SU-DHL-6 (cell line): ENCODE measurements at regions not wholly inside any gene's neighbourhood (a gene's known extent, or its start where the extent isn't known, plus 50 kb on each side); places are given as distances from the start of the nearest gene placed in this dataset.

ENCODE experiments used
- CTCF ChIP-seq: fragments of 200-600 bp; sonication (generic); IDR thresholded peaks from one replicate; pipeline ENCODE4 v1.5.1; 2017; ENCODE audit warnings: antibody characterized with exemption, mild to moderate bottlenecking, low read length, moderate library complexity; ENCODE audit not compliant: insufficient read depth, poor library complexity, severe bottlenecking
- EZH2phosphoT487 ChIP-seq: fragments of 200-600 bp; sonication (generic), shearing (Covaris generic); conservative IDR thresholded peaks from 2 replicates; pipeline ENCODE4 v1.6.1; 2018; ENCODE audit warnings: mild to moderate bottlenecking, antibody characterized with exemption, low read length, moderate library complexity, mixed read lengths

GRCh38 chr5:136764601-136765000 is 399.3 kb upstream of the TRPC7 start:
- no peak for TF ChIP-seq CTCF
- TF ChIP-seq EZH2phosphoT487 = no peak
